HL-60/S4 treated with phorbol 12-myristate 13-acetate at 8.2 ng/mL for 4 days and 3 days (cell line): ENCODE measurements at regions not wholly inside any gene's neighbourhood (a gene's known extent, or its start where the extent isn't known, plus 50 kb on each side); places are given as distances from the start of the nearest gene placed in this dataset.
"Not testable (repeated sequence)": the region's sequence is repeated elsewhere in the genome, so short reads cannot be mapped to it uniquely, and the experiment has no call there.

Experiments used
- in situ Hi-C: fragments of 300-500 bp; cut with MboI; formaldehyde crosslinking; loops from 2 replicates; pipeline ENCODE4 v1.15.0; 2022; ENCODE audit warnings: low sequenced_read_pairs

DNA sequence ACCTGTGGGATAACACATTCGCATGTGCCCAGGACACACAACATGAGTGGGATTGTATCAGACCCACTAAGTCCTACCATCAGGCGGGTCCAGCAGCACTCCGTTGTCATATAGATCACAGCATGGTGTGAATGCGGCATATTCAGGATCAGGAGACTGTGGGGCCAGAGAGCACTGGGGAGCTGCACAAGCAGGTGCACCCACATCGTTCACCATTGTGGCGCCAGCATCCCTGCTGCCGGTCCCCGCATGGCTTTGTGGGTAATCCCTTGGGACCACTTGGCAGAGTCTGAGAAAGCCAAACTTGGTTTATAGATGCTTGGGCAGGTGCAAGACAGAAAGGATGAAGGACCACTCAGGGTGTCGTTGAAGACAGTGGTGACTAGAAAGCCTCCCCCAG is 201.6 kb upstream of the B3GAT1 start:
- in situ Hi-C loops = no loop called here

DNA sequence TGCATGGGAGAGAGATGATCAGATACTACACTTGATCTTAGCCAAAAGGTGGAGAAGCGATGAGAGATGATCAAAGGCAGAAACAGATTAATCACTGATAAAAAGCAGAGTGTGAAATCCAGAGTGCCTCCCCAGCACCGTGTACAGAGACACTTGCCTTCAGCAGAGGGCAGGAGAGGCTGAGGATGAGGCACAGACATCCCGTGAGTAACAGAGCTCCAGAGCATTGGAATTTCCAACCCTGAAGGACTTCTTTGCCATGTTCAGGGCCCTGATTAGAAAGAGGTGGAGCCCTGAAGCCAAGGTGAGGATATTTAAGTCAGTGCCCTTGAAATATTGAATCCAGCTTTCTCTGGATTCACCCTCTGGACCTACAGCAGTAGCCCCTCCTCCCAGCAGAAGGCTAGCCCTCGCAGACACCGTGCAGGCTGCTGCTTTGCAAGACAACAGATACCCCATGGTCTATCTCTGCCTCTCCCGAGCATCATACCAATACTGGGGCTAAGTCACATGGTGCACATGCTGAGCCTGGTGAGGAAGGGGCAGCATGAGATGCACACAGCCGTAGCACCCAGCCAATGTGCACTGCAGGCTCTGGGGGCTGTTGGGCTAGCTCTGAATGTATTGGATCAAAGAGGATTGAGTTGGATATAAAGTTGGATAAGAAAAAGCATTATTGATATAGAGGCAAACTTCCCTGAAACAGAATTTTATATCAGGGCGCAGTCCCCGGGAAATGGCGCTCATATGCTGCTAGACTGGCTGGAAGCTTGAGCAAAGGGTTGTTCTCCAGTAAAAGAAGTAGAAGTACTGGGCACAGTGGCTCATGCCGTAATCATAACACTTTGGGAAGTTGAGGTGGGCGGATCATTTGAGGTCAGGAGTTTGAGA is 200.3 kb upstream of the B3GAT1 start:
- in situ Hi-C loops = no loop called here

DNA sequence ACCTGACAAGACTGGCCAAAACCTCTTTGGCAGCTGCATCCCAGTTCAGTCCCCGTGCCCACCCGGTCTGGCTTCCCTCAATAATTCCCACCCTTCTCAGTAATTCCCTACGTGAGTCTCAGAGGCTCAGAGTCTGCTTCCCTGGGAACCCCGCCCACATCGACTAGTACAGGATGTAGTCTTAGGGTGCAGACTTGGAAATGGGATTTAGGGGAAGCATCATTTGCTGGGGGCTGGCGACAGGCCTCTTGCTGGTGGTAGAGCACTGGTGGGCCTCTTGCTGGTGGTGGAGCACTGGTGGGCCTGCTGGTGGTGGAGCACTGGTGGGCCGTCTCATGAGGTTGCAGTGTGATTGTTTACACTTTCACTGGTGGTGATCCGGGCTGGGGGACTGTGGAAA is 199.5 kb upstream of the B3GAT1 start:
- in situ Hi-C loops = no loop called here

DNA sequence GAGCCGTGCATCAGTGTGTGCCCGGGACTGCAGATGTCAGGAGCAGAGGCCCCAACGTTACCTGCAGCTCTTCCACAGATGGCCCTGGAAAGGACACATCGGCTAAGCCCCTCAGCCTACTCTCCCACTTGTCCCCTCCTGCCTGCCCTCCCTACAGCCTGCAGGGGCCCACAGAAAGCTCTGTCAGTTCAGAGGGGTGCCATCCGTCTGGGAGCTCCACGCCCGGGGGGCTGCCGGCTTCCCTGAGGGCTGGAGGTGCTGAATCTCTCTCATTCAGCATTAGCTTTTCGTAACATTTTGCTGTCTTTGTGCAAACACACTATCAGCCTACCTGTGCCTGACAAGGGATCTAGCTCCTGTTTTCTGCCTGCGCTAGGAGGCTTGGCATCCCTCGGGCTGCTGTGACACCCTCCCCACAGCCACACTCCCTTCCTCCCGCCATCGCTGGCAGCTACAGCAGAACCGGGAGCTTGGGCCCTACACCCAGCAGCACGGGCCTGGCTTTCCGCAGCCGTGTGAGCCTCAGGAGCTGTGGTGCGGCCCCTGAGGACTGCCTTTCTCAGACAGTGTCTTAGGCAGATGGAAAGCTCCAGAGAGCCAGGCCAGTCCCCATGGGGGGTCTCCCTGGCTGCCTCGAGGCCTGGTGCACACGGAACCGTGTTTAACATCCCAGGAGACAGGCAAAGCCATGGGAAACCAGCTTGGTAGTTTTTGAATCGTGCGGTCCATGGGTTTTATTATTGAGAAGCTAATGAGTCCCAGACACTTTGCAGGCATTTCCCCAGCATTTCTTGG is 198.3 kb upstream of the B3GAT1 start:
- in situ Hi-C loops = no loop called here

DNA sequence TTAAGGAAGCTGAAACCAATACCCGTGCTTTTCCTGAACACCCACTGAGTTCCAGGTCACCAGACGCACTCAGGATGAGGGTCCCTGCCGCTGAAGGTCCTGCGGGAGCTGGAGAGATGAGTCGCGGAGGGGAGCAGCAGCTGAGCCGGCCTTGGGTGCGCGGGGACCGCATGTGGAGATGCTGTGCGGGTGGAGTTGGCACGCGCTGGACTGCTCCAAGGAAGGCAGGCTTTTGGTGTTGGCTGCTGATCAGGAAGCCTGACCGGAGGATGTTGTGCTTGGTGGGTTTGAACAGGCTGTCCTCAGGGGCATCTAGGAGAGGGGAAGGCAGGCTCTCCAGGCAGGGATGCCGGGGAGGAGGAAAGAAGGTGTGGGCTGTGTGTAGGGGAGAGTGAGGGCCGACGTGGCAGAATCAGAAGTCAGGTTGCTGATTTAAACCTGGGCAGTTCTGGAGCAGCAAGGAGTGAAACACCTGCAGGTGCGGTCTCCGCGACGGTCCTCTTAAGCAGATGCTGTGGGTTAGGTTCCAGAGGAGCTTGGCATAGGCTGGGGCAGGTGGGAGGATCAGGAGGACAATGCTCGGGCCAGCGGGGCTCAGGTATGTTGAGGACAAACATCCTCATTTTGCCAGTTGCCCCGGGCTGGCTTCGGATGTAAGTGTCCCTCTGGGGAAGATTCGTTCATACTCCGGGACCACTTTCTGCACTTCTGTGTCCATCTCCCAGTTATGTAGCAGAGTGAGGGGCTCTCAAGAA is 197.5 kb upstream of the B3GAT1 start:
- in situ Hi-C loops = no loop called here

DNA sequence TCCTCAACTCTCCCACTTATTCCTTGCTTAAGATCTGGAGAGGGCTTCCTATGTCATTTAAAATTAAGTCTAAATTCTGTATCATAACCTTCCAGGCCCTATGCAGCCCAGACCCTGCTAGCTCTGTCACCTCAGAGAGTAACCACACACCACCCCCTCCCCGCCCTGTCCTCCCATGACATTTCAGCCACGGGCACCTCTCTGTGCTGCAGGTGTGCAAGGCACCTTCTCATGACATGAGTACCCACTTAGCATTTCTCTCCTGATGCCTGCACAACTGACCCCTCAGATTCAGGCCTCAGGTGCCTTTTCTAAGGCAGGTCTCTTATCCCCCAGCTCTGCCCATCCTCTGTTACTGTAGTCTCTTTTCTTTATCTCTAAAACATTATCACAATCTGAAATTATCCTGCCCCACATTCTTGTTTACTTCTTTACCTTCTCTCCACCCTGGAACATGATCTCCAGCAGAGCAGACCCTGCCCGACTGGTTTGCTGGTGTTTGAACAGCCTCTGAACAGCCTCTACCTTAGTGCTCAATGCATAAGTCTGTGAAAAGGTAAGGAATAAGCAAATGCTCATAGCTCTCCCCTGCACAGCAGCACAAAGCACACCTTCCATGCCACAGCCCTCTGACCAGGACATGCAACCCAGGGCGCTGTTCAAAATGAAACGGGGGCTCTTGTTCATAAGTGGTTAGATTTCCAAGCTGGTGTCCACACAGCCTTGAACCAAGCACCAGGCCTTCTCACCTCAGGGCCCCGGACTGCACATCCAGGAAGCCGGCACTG is 196.1 kb upstream of the B3GAT1 start:
- in situ Hi-C loops = no loop called here

DNA sequence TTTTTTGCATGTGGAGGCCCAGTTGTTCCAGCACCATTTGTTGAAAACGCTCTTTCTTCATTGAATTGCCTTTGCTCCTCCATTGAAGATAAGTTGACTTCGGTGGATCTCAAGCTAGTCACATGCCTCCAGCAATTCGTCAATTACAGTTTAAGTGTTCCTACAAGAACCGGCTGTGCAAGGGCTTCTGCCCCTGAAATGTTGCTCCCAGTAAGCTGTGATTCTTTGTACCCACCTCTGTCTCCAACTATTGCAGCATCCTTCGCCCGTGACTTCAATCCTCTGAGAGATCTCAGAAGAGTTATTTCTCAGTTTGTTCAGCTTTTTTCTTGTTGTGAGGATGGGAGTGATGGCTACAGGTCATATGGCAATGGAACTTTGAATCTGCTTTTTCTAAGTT is 194.2 kb upstream of the B3GAT1 start:
- in situ Hi-C loops = no loop called here

DNA sequence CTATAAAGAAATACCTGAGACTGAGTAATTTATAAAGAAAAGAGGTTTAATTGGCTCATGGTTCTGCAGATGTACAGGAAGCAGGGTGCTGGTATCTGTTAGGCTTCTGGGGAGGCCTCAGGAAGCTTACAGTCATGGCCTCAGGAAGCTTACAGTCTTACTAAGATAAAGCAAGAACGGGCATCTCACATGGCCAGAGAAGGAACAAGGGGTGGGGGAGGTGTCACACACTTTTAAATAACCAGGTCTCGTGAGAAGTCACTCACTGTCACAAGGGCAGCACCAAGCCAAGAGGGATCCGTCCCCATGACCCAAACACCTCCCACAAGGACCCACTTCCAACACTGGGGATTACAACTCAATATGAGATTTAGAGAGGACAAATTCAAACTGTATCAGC is 192.8 kb upstream of the B3GAT1 start:
- in situ Hi-C loops = no loop called here

DNA sequence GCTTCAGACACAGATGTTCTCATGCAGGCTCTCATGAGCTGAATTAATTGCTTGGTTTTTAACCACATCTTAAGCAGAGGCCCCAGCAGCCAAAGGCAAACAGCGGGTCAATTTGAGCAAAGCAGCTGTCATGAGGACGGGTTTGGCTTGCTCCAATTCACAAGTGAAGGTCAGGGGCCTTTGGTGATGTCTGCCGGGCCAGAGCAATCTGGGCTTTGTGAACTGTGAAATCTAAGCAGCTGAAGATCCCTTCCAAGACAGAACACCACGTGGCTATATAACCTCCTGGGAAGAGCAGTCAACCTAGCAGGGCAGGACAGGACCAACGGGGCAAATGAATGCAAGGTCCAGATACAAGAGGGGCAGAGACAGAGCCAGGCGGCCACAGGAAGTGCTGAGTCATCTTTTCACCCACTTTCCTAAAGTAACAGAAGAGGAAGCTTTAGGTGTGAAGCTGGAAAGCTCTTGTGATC is 187.3 kb upstream of the B3GAT1 start:
- in situ Hi-C loops = no loop called here

DNA sequence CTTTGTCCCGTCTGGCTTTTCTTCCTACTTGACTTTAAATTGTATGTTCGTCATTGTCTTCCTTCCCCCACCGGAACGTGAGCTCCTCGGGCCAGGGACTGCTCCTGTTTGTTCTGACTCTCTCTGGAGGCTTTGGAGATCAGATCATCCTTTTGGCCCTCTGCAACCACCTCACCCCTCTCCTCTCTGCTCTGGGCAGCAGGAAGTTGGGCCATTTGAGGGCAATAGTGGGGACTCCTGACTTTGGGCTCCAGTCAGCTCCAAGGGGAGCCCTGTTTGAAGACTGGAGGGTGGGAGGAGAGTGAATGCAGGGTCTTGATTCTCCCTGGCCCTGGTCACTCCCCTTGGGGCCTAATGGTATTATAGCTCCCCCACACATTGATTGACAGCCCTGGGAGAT is 186.3 kb upstream of the B3GAT1 start:
- in situ Hi-C loops = no loop called here

DNA sequence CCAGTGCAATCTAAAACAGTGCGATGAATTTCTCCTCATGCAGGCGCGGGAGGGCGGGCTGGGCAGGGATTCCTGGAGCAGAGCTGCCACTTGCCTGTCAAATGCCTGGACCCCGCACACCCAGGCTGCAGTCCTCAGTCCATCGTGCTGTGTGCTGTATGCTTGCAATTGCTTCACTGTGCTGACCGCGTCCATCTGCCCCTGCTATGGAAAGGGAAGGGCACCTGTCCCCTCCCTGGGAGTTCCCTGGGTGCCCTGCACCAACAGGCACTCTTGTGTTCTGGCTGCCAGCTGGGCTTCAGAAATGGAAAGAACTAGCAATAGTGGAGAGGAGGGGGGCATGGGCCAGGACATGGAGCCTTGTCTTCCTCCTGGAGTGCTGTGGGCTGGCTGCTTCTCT is 185.4 kb upstream of the B3GAT1 start:
- in situ Hi-C loops = no loop called here

DNA sequence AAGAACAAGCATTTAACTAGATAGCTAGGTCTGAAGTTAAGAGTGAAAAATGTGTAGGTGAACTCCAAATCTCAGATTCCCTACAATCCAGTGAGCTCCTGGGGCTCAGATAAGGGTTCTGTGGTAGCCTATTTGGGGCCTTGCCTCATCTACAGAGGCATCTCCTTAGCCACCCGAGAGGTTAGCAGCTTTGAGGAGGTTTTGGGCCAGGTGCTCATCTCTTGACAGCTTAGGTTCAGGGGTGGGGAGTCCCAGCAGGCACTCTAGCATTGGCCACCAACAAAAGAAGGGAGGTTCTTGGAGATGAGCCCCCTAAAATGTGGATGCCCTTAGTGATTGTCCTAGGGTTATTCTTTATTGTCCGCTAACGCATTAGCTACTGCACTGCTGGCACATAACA is 184.4 kb upstream of the B3GAT1 start:
- in situ Hi-C loops = no loop called here

DNA sequence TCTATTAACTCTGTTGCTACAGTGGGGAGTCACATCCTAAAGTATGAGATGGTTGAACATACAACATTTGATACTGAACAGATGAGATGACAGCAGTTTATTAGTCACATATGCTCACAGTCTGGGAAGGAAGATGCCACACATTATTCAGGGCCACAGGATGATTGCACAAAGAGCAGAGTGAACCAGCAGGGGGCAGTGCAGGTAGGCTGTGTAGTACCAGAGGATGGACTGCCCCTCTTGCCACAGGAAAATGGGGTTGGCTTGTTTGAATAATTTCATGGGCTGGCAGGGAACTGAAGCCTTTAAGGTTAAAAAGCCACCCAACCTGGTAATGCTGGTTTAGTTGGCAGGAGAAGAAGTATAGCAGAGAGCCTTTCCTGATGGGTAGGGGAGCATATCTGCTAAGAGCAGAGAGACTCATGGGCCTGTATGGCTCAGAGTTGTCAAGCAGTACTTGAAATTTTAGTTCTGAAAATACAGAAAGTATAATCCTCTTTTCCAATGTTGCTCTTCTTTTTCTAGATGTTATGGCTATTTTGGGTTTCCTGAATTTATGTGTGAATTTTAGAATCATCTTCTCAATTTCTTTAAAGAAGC is 180.4 kb upstream of the B3GAT1 start:
- in situ Hi-C loops = no loop called here

DNA sequence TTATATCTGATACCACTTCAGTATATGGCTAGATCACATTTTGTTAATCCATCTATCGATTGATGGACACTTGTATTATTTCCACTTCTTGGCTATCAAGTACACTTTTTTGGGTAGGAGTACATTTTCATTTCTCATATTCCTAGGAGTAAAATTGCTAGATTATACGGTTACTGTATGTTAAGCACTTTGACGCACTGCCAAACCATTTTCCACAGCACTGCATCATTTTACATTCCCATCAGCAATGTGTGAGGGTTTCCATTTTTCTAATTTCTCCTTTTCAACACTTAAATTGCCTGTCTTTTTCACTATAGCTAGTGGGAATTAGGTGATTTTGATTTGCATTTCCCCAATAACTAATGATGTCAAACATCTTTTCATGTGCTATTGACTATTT is 179.3 kb upstream of the B3GAT1 start:
- in situ Hi-C loops = no loop called here

DNA sequence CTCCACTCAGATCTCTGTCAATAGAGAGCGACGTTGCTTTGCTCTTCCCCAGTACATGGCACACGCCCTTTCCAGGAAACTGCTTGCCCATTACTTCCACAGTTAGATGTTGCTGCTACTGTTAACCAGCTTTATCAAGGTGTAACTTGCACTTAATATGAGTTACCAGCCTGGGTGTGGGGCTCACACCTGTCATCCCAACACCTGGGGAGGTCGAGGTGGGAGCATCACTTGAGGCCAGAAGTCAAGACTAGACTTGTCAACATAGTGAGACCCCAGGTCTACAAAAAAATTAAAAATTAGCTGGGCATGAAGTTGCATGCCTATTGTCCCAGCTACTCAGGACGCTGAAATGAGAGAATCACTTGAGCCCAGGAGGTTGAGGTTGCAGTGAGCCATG is 177.1 kb upstream of the B3GAT1 start:
- in situ Hi-C loops = no loop called here

DNA sequence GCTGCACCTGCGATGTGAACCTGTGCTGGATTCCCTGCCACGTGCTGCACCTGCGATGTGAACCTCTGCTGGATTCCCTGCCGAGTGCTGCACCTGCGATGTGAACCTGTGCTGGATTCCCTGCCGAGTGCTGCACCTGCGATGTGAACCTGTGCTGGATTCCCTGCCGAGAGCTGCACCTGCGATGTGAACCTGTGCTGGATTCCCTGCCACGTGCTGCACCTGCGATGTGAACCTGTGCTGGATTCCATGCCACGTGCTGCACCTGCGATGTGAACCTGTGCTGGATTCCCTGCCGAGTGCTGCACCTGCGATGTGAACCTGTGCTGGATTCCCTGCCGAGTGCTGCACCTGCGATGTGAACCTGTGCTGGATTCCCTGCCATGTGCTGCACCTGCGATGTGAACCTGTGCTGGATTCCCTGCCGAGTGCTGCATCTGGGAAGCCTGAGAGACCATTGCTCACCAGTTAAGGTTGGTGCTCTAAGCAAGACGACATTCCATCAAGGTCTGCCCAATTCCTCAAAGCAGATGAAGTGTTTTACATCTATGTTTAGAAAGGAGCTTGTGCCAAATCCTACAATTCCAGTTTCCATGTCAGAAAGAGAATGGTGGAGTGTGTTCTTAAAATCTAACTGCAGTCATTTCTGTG is 176.5 kb upstream of the B3GAT1 start:
- in situ Hi-C loops = not testable (repeated sequence)

DNA sequence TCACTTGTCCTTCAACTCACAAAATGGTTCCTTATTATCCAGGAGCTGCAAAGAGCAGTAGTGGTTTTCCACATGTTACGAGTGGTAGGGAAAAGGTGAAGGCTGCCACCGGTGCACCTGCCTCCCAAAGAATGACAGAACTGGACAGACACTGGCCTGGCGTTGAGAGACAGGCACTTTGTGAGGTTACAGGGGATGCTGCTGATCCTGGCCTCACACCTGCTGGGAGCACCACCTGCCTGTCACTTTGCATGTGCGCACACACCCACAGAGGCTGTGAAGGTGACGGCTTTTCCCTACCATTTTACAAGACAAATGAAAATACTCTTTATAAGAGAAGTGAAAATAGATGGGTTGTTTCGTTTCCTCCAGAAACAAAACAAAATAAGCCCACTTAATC is 175.3 kb upstream of the B3GAT1 start:
- in situ Hi-C loops = no loop called here

DNA sequence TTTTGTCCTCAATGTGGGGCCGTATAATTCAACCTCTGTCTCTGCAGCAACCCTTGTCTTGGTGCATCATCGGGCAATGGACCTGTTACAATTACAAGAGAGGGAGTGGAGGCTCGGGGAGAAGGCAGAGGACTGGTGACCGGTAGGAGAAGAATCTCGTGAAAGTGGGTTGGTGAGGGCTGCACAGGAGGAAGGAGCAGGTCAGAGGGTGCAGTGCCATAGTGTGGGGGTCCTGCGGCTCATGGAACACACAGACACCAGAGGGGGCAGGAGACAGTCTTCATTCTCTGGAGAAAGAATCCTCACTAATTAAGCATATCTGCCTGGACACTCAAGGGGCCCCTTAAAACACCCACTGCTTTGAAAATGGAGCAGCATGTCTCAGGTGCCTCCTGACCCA is 174.7 kb upstream of the B3GAT1 start:
- in situ Hi-C loops = no loop called here

DNA sequence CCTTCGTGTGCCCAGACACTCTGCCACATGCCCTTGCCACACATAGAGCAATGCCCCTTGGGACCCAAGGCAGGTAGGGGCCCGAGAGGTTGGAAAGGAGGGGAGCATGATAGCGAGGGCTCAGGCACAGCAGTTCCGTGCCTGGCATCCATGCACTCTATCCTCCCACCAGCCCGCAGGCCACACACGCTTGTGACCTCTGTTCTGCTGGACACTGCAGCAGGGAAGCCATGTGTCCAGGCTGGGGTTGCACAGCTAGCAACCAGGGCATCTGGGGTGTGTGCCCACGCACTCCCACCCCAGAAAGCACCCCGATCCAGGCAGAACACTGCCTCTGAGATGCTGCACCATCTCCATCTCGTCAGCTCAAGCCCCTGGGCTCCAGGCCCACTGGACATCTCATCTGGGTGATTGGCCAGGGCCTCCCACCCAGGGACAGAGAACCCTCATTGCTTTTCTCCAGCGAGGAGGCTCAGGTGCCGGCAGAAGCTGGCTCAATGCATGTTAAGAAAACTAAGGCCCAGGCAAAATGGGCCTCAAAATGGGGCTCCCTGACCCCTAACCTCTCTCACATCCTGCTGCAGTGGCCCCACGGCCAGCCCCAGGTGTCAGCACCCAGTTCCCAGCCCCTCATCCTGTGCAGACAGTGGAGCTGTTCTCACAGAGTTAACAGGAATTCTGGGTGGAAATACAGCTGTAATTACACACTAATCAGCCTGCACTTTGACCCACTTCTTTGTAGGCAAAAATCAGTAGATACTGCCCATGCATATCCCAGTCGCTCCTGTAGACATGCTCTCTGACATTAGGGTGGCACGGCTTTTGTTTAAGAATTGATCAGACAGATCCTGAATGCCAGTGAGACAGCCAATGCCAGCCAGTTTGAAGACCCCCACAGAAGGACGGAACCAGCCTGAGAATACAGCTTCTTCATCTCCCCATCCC is 173.9 kb upstream of the B3GAT1 start:
- in situ Hi-C loops = no loop called here
